HCT116 (cell line): ENCODE measurements at regions not wholly inside any gene's neighbourhood (a gene's known extent, or its start where the extent isn't known, plus 50 kb on each side); places are given as distances from the start of the nearest gene placed in this dataset.

Experiments used
- ATAC-seq: fragments of 200-7000 bp; cut with Tn5 transposase; 2 replicates; pipeline ENCODE4 v1.9.1; 2020; ENCODE audit warnings: mild to moderate bottlenecking, moderate library complexity
- BruUV-seq: library from RNA; stranded (reverse); fragments of 400-500 nt; replicated peaks from 2 replicates; lab custom pipeline; 2021; lab: Mats Ljungman, UMichigan
- CTCF ChIA-PET: fragments of 300-600 bp; sonication (Branson Sonifier 250); formaldehyde crosslinking; loops from one replicate; lab custom pipeline; 2021; ENCODE audit warnings: antibody characterized with exemption; lab: Charles Lee
- POLR2A ChIA-PET: fragments of 300-600, 350-600 bp; sonication (Branson Sonifier 250); formaldehyde crosslinking; loops from one replicate; lab custom pipeline; 2021; ENCODE audit warnings: antibody characterized with exemption; lab: Charles Lee
- RAD21 ChIA-PET, 2 experiments: fragments of 300-600 bp; sonication (Branson Sonifier 250); formaldehyde crosslinking; loops; one replicate each; lab custom pipeline; 2023; ENCODE audit warnings: low total read pairs in 2 of 2; ENCODE audit not compliant: uncharacterized antibody in 2 of 2, unreplicated experiment in 2 of 2, low non-redundant PET in 1 of 2; lab: Charles Lee
- DNase-seq: peaks from one replicate; pipeline ENCODE4 v3.0.0-alpha.2; 2010; ENCODE audit warnings: low read depth, low spot score
- H2AFZ ChIP-seq: fragments of 200-600 bp; shearing (Covaris generic), sonication (generic); 2 replicates; pipeline ENCODE4 v1.6.1; 2017; ENCODE audit warnings: low read depth, mixed run types, mixed read lengths, antibody characterized with exemption, low read length; ENCODE audit not compliant: poor library complexity, severe bottlenecking
- H3K27ac ChIP-seq: 2 replicates; pipeline ENCODE4 v1.5.1; 2012; ENCODE audit warnings: low read depth, low read length
- H3K27me3 ChIP-seq: fragments of 200-600 bp; sonication (generic); 2 replicates; pipeline ENCODE4 v1.6.1; 2016; ENCODE audit warnings: mixed run types, low read length, mixed read lengths; ENCODE audit not compliant: insufficient read depth
- H3K36me3 ChIP-seq, 2 experiments: fragments of 200-500 bp in 1 of 2; fragments of 200-600 bp in 1 of 2; sonication (Bioruptor generic) in 1 of 2; sonication (generic) in 1 of 2; 2 replicates each; pipeline versions ENCODE4 v1.5.1 to v1.6.1; 2014 to 2016; ENCODE audit warnings: low read length in 2 of 2, inconsistent platforms in 1 of 2, mixed read lengths in 1 of 2, mixed run types in 1 of 2; ENCODE audit not compliant: insufficient read depth in 2 of 2, control insufficient read depth in 1 of 2
- H3K4me1 ChIP-seq, 2 experiments: fragments of 200-600 bp in 1 of 2; sonication (generic) in 1 of 2; 2 replicates each; pipeline versions ENCODE4 v1.5.1 to v1.6.1; 2012 to 2017; ENCODE audit warnings: low read length in 2 of 2, inconsistent platforms in 1 of 2, mild to moderate bottlenecking in 1 of 2, mixed read lengths in 1 of 2, mixed run types in 1 of 2, moderate library complexity in 1 of 2; ENCODE audit not compliant: insufficient read depth in 2 of 2, control insufficient read depth in 1 of 2
- H3K4me2 ChIP-seq: fragments of 200-600 bp; sonication (generic); 2 replicates; pipeline ENCODE4 v1.6.1; 2017; ENCODE audit warnings: mixed run types, low read length, mixed read lengths
- H3K4me3 ChIP-seq, 2 experiments: fragments of 200-600 bp in 1 of 2; sonication (generic) in 1 of 2; replicated peaks in 1 of 2; 2 replicates each; pipeline ENCODE4 v1.5.1; 2011 to 2016; ENCODE audit warnings: low read length in 2 of 2, control low read depth in 1 of 2, low read depth in 1 of 2, mild to moderate bottlenecking in 1 of 2, mixed read lengths in 1 of 2, mixed run types in 1 of 2
- H3K79me2 ChIP-seq: fragments of 200-600 bp; sonication (generic); 2 replicates; pipeline ENCODE4 v1.6.1; 2017; ENCODE audit warnings: mild to moderate bottlenecking, mixed run types, low read length, moderate library complexity, mixed read lengths; ENCODE audit not compliant: insufficient read depth
- H3K9ac ChIP-seq: fragments of 200-600 bp; sonication (generic); 2 replicates; pipeline ENCODE4 v1.6.1; 2016; ENCODE audit warnings: low read length, mixed read lengths
- H3K9me2 ChIP-seq: fragments of 200-600 bp; sonication (generic), shearing (Covaris generic); 2 replicates; pipeline ENCODE4 v1.6.1; 2017; ENCODE audit warnings: mixed run types, mild to moderate bottlenecking, moderate library complexity; ENCODE audit not compliant: insufficient read depth
- H3K9me3 ChIP-seq, 2 experiments: fragments of 200-500 bp in 1 of 2; fragments of 200-600 bp in 1 of 2; sonication (Bioruptor generic) in 1 of 2; sonication (generic) in 1 of 2; 2 replicates each; pipeline ENCODE4 v1.6.1; 2014 to 2017; ENCODE audit warnings: low read length in 2 of 2, mixed read lengths in 2 of 2, inconsistent platforms in 1 of 2, low read depth in 1 of 2, mild to moderate bottlenecking in 1 of 2, mixed run types in 1 of 2, moderate library complexity in 1 of 2; ENCODE audit not compliant: control insufficient read depth in 1 of 2, insufficient read depth in 1 of 2
- H4K20me1 ChIP-seq: fragments of 200-600 bp; sonication (generic), shearing (Covaris generic); 2 replicates; pipeline ENCODE4 v1.6.1; 2017; ENCODE audit warnings: mixed run types, mild to moderate bottlenecking, moderate library complexity; ENCODE audit not compliant: insufficient read depth
- ATF3 ChIP-seq: IDR thresholded peaks from 2 replicates; pipeline ENCODE4 v1.6.1; 2012
- CEBPB ChIP-seq: IDR thresholded peaks from 2 replicates; pipeline ENCODE4 v1.6.1; 2012; ENCODE audit warnings: low read depth
- CTCF ChIP-seq, 3 experiments: fragments of 200-600 bp in 1 of 3; sonication (generic) in 1 of 3; IDR thresholded peaks in 2 of 3; conservative IDR thresholded peaks in 1 of 3; 2 replicates each; pipeline ENCODE4 v1.5.1; 2012 to 2017; ENCODE audit warnings: low read depth in 2 of 3, low read length in 2 of 3, antibody characterized with exemption in 1 of 3, borderline replicate concordance in 1 of 3, control low read depth in 1 of 3, mild to moderate bottlenecking in 1 of 3, mixed read lengths in 1 of 3, mixed run types in 1 of 3, moderate library complexity in 1 of 3; ENCODE audit not compliant: insufficient read depth in 1 of 3
- ELF1 ChIP-seq: IDR thresholded peaks from 2 replicates; pipeline ENCODE4 v1.6.1; 2012; ENCODE audit warnings: low read depth, borderline replicate concordance
- EZH2 ChIP-seq: fragments of 200-600 bp; sonication (generic); IDR thresholded peaks from 2 replicates; pipeline ENCODE4 v1.6.1; 2017; ENCODE audit warnings: antibody characterized with exemption, mixed run types
- EZH2phosphoT487 ChIP-seq: fragments of 200-600 bp; IDR thresholded peaks from 2 replicates; pipeline ENCODE4 v1.6.1; 2018; ENCODE audit warnings: antibody characterized with exemption, borderline replicate concordance
- FOSL1 ChIP-seq: IDR thresholded peaks from 2 replicates; pipeline ENCODE4 v1.6.1; 2012; ENCODE audit warnings: low read depth
- JUND ChIP-seq: IDR thresholded peaks from 2 replicates; pipeline ENCODE4 v1.6.1; 2012
- MAX ChIP-seq: IDR thresholded peaks from 2 replicates; pipeline ENCODE4 v1.6.1; 2012
- RAD21 ChIP-seq: IDR thresholded peaks from 2 replicates; pipeline ENCODE4 v1.6.1; 2012; ENCODE audit warnings: low read depth, mild to moderate bottlenecking
- REST ChIP-seq: IDR thresholded peaks from 2 replicates; pipeline ENCODE4 v1.6.1; 2012; ENCODE audit warnings: low read depth
- SIN3A ChIP-seq: IDR thresholded peaks from 2 replicates; pipeline ENCODE4 v1.6.1; 2012; ENCODE audit warnings: low read depth
- SRF ChIP-seq: IDR thresholded peaks from 2 replicates; pipeline ENCODE4 v1.6.1; 2012; ENCODE audit warnings: low read depth
- TCF7L2 ChIP-seq: IDR thresholded peaks from 2 replicates; pipeline ENCODE4 v1.7.0; 2011; ENCODE audit warnings: borderline replicate concordance, inconsistent platforms; ENCODE audit not compliant: insufficient read depth, insufficient read length; ENCODE audit errors: extremely low read depth
- YY1 ChIP-seq: IDR thresholded peaks from 2 replicates; pipeline ENCODE4 v1.6.1; 2011; ENCODE audit warnings: low read length, low read depth, moderate library complexity, mild to moderate bottlenecking; ENCODE audit not compliant: insufficient replicate concordance; ENCODE audit errors: extremely low read depth
- ZNF274 ChIP-seq: fragments of 200-500 bp; sonication (Bioruptor generic); IDR thresholded peaks from 2 replicates; pipeline ENCODE4 v1.6.1; 2014; ENCODE audit warnings: mild to moderate bottlenecking, low read depth, low read length, inconsistent platforms
- intact Hi-C: fragments of 100-400 bp; cut with micrococcal nuclease; formaldehyde crosslinking; loops from 2 replicates; pipeline ENCODE4 v1.10.0; 2022

GRCh38 chr11:91956711-91957110 lies 267.9 kb upstream of the FAT3 start (continued):
- no peak for TF ChIP-seq CTCF (IDR thresholded peaks at IDR 0.05 in 2 of 3, conservative IDR thresholded peaks at IDR 0.05 in 1 of 3; ENCODE audit: borderline replicate concordance in 1 of 3, insufficient read depth in 1 of 3, low read depth in 2 of 3, low read length in 2 of 3)
- no peak for TF ChIP-seq FOSL1
- TF ChIP-seq EZH2phosphoT487, result no peak
- TF ChIP-seq RAD21, result no peak
- no peak for TF ChIP-seq CEBPB
- no peak for TF ChIP-seq MAX
- no peak for TF ChIP-seq TCF7L2

GRCh38 chr11:91955206-91955605 lies 269.4 kb upstream of the FAT3 start:
- Histone ChIP-seq H3K9me3 (peaks cover 4 to 20% of the 10 kb centered on the region in 2 experiments; a peak in 2 of 4 replicates), H2AFZ (no peak overlapping the region), H3K4me2 (no peak overlapping the region), H3K36me3 (no peaks in the 10 kb centered on the region), H3K4me1 (no peaks in the 10 kb centered on the region), H3K9me2 (no peaks in the 10 kb centered on the region), H3K4me3 (no peak overlapping the region), H3K9ac (no peak overlapping the region), H4K20me1 (no peaks in the 10 kb centered on the region), H3K79me2 (no peaks in the 10 kb centered on the region), H3K27me3 (no peaks in the 10 kb centered on the region), H3K27ac (no peak overlapping the region)
- ChIA-PET RAD21 (no interaction called here), CTCF (no interaction called here), POLR2A (no interaction called here)
- BruUV-seq, result no TSS peak
- ATAC-seq (no peak), DNase-seq (no peak)
- intact Hi-C loops, result no loop called here
- TF ChIP-seq EZH2phosphoT487, result no peak
- no peak for TF ChIP-seq YY1
- no peak for TF ChIP-seq FOSL1
- no peak for TF ChIP-seq REST
- TF ChIP-seq MAX, result no peak
- TF ChIP-seq ATF3, result no peak
- no peak for TF ChIP-seq CEBPB
- no peak for TF ChIP-seq ELF1
- TF ChIP-seq SIN3A, result no peak
- no peak for TF ChIP-seq SRF
- no peak for TF ChIP-seq ZNF274
- TF ChIP-seq CTCF (IDR thresholded peaks at IDR 0.05 in 2 of 3, conservative IDR thresholded peaks at IDR 0.05 in 1 of 3; ENCODE audit: borderline replicate concordance in 1 of 3, insufficient read depth in 1 of 3, low read depth in 2 of 3, low read length in 2 of 3), result no peak
- no peak for TF ChIP-seq RAD21
- TF ChIP-seq JUND, result no peak
- TF ChIP-seq EZH2, result no peak
